Suprapubic skin (tissue), 3 donors: ENCODE measurements at regions not wholly inside any gene's neighbourhood (a gene's known extent, or its start where the extent isn't known, plus 50 kb on each side); places are given as distances from the start of the nearest gene placed in this dataset.

ENCODE experiments used
- CTCF ChIP-seq, 2 donors: fragments of 200-600 bp in 1 of 2; fragments of 450-650 bp in 1 of 2; sonication (generic) in 1 of 2; IDR thresholded peaks; one replicate each; pipeline ENCODE4 v1.5.1; 2016 to 2019; ENCODE audit warnings: antibody characterized with exemption in 2 of 2, mild to moderate bottlenecking in 1 of 2, moderate library complexity in 1 of 2
- EP300 ChIP-seq: sonication (generic); formaldehyde crosslinking; IDR thresholded peaks from one replicate; pipeline ENCODE4 v1.6.1; 2017; ENCODE audit warnings: antibody characterized with exemption
- POLR2A ChIP-seq, 2 donors: fragments of 450-650 bp; IDR thresholded peaks; one replicate each; pipeline ENCODE4 v1.6.1; 2017; ENCODE audit warnings: antibody characterized with exemption in 2 of 2, mild to moderate bottlenecking in 2 of 2, moderate library complexity in 2 of 2

- TF ChIP-seq CTCF (IDR thresholded peaks at IDR 0.05): no peak
- no peak for TF ChIP-seq POLR2A (IDR thresholded peaks at IDR 0.05)
- TF ChIP-seq EP300: no peak
These were observed 170.9 kb downstream of the DUSP6 start for GRCh38 chr12:89181271-89181920.
